ENCODE measurements at regions not wholly inside any gene's neighbourhood (a gene's known extent, or its start where the extent isn't known, plus 50 kb on each side); places are given as distances from the start of the nearest gene placed in this dataset.
"Not testable (repeated sequence)": the region's sequence is repeated elsewhere in the genome, so short reads cannot be mapped to it uniquely, and the experiment has no call there.

DNA sequence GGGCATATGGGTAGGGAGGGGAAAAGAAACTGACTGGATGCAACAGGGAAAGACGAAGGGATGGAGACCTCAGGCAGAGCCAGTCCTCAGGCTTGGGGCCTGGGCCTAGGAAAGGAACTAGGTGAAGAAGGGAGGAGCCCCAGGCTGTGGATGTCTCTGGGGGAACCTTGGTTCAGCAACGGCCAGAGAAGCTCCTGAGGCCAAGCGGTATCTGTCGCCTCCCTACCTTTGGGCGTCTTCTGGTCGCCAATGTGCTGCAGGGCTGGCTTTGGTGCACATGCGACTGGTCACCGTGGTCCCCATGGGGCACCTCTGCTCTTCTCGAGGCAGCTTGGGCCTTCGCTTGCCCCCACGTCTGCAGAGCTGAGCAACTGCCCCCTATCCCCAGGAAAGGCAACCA is 2195.0 kb upstream of the DEFB115 start:
- TF ChIP-seq, protein P1, sequence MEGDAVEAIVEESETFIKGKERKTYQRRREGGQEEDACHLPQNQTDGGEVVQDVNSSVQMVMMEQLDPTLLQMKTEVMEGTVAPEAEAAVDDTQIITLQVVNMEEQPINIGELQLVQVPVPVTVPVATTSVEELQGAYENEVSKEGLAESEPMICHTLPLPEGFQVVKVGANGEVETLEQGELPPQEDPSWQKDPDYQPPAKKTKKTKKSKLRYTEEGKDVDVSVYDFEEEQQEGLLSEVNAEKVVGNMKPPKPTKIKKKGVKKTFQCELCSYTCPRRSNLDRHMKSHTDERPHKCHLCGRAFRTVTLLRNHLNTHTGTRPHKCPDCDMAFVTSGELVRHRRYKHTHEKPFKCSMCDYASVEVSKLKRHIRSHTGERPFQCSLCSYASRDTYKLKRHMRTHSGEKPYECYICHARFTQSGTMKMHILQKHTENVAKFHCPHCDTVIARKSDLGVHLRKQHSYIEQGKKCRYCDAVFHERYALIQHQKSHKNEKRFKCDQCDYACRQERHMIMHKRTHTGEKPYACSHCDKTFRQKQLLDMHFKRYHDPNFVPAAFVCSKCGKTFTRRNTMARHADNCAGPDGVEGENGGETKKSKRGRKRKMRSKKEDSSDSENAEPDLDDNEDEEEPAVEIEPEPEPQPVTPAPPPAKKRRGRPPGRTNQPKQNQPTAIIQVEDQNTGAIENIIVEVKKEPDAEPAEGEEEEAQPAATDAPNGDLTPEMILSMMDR (conservative IDR thresholded peaks at IDR 0.05): not testable (repeated sequence)
- not testable (repeated sequence) for TF ChIP-seq ZFX (IDR thresholded peaks at IDR 0.05)
